IPS-18c (cell line): ENCODE measurements at regions not wholly inside any gene's neighbourhood (a gene's known extent, or its start where the extent isn't known, plus 50 kb on each side); places are given as distances from the start of the nearest gene placed in this dataset.

Experiments
- H3K4me3 ChIP-seq: 2 replicates; pipeline ENCODE4 v1.7.0; 2013; ENCODE audit warnings: low read depth, mild to moderate bottlenecking, low read length, moderate library complexity; ENCODE audit not compliant: insufficient read depth
- H3K9me3 ChIP-seq: one replicate; pipeline ENCODE4 v1.6.1; 2013; ENCODE audit warnings: mild to moderate bottlenecking, low read length, moderate library complexity; ENCODE audit not compliant: control insufficient read depth, insufficient read depth

DNA sequence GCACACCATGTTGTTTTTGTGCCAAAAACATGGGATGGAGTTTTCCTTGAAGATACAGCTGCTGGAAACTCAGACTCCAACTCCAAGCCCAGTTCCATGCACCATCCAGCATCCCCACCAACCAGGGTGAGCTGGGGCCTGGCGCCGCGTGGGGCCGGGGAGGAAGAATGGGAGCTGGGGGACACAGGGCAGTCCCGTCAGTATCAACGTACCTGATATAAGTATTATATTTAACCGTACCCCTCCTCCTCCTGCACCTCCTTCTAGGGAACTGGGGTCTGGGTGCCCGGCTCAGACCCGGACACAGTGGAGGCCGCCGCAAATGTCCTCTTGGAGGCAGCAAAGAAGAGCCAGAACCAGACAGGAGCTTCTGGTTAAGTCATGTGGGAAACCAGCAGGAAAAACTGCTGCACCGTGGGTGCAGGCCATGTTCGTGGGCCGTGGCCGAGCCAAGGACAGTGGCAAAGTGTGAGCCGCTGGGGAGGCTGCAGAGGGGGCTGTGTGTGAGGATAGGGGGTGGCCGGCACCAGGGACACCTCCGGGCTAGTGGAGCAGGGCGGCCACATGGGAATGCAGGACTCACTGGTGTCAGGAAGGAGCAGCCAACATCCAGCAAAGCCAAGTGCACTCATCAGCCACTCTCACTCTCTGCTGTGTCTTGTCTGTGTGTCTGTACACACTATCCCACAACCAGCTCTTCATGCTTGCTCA, 112.6 kb downstream of the TMEM18 start:
- Histone ChIP-seq H3K4me3 (no peak overlapping the region), H3K9me3 (peaks cover 3% of the 10 kb centered on the region)

DNA sequence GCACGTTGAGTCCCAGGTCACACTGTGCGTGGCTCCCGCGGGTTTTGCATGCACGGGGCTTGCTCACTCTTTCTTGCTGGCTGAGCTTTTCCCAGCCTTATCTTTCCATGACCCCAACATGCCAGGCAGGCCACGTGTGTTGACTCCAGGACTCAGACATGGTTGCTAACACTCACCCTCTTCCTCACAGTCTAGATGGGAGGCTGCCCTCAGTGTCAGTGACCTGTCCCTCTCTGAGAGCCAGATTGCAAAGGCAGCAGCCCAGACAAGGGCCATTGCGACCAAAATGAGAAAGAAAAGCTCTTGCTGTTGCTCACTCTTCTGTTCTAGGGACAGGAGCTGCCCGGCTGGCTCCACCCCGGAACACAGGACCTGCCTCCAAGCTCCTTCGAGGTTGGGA, 113.7 kb downstream of the TMEM18 start:
- Histone ChIP-seq H3K4me3 (no peak overlapping the region), H3K9me3 (peaks cover 3% of the 10 kb centered on the region)

DNA sequence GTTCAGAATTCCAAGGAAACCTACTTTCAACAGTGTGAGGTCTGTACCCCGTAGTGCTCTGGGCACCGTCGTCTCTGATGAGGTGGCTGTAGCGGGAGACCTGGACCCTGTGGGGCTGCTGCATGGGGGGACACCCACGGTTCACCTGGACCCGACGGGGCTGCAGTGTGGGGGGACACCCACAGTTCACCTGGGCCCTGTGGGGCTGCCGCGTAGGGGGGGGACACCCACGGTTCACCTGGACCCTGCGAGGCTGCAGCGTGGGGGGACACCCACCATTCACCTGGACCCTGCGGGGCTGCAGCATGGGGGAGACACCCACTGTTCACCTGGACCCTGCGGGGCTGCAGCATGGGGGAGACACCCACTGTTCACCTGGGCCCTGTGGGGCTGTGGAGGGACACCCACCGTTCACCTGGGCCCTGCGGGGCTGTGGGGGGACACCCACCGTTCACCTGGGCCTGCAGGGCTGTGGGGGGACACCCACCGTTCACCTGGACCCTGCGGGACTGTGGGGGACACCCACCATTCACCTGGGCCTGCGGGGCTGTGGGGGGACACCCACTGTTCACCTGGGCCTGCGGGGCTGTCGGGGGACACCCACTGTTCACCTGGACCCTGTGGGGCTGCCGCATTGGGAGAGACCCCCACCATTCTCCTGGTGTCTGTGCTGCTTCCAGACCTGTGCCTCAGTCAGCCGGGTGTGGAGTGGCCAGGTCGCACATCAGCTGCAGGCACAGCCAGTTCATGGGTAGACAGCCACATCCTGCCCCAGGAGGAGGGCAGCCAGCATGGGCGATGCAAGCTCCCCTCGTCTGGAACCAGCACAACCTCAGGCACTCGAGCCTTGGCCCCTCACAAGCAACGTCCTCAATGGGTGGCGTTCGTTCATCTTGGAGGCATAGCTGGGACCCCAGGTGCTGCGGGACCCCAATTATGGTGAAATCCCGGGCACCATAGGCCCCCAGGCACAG, 114.5 kb downstream of the TMEM18 start:
- Histone ChIP-seq H3K4me3 (no peak overlapping the region), H3K9me3 (peaks cover 3% of the 10 kb centered on the region)

DNA sequence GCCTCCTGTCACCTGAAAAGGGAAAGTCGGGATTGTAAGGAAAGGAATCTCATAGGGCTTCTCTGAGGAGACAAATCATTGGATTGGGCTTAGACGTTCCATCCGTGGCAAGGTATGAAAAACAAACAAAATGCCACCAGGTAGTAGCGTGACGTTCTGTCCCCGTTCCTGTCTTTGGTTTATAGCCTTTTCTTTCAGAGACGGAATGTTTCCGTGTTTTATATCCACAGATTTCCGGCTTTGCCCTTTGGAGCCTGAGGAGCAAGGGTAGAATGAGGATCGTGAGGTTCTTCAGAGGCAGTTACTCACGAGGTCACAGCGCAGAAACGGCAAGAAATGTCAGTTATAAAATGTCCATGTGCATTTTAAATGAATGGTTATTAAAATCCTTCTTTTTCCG, 118.3 kb downstream of the TMEM18 start:
- H3K9me3 ChIP-seq, result peaks cover 3% of the 10 kb centered on the region

DNA sequence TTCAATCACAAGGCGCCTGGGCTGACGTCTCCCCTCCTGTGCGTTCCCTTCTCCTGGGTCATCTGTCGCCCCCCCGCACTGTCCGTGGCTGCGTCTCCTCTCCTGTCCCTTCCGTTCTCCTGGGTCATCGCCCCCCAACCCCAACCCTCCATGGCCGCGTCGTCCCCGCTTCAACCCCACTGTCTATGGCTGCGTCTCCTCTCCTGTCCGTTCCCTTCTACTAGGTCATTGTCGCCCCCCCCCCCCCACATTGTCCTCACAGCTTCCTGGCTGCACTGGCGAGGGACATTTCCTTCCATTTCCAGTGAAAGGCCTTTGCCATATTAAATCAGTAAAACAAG, 118.9 kb downstream of the TMEM18 start:
- H3K9me3 ChIP-seq, result peaks cover 3% of the 10 kb centered on the region

More for the DNA sequence above, 118.3 kb downstream of the TMEM18 start:
- H3K4me3 ChIP-seq, result no peak overlapping the region

DNA sequence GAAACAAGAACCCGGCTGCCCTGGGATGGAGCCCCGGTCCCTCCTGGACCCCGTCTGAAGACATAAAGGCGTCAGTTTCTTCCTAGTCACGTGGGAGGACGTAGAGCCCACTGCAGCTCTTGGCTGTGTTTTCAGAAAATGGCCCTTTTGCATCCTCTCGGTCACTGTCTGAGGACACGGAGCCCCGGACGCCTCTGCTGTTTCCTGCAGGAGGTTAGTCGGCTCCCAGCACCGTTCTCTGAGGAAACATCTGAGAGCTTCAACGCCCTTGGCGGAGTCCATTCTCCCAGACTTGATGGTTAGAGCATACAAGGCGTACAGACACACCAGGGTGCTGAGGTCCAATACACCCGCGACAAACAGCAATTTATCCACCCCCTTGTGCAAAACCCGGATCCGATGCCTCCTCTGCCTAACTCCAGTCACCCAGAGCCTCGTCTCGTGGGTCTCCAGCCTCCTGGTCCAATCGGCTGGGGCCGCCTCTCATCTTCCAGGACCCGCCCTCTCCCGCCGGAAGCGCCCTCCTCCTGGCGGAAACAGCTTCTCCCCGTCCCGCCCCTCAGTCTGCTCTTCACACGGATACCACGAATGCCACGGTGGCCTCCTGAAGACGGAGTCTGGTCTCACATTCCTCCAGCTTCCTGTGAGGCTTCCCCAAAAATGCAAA, 119.4 kb downstream of the TMEM18 start:
- Histone ChIP-seq H3K4me3 (no peak overlapping the region), H3K9me3 (no peaks in the 10 kb centered on the region)

More for the DNA sequence above, 118.9 kb downstream of the TMEM18 start:
- no peak overlapping the region for H3K4me3 ChIP-seq

DNA sequence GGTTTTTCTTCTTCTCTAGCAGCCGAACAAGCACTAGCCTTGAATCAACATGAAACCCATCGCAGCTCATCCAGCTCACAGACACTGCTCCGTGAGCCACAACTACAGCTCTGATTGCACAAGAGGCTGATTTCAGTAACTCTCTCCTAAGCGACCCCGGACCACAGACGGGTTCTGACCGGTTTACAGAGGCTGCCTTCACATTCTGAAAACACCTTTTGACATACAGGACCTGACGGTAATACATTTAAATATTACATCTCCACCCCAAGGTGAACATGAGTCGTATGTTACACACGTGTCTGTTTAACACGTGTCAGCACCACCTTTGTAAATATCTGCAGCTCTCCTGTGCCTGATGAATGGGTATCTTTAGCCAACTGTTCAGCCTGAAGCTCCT, 120.7 kb downstream of the TMEM18 start:
- H3K9me3 ChIP-seq, result no peaks in the 10 kb centered on the region
- no peak overlapping the region for H3K4me3 ChIP-seq

DNA sequence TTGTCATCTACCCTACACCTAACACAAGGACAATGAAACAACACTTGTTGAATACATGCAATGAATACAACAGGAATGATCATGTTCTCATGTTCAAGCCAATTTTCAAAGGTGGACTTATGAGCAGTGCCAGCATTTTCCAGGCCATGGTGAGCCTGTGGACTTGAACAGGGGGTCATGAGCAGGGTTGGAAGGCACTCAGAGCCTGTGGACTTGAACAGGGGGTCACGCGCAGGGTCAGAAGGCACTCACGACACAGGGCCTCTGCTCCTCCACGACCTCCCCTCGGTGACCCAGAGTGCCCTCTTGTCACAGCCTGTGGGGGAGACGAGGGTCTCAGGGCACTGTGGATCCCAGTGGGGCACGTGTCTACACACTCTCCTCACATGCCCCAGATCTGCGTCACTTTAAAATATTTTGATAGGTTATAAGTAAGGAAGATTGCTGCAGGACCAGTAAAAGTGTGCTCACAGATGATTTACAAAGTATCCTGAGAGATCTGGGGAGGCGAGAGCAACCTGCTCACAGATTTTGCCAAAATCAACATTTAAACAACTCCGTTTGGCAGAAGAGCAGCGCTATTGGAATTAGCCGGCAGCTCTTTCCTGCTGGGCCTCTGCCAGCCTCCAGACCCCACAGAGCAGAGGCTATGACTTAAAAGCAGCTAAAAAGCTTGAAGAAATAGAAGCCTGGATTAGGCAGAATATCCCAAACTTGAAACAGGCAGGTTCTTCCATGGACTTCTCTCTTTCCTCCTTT, 121.9 kb downstream of the TMEM18 start:
- Histone ChIP-seq H3K9me3 (no peaks in the 10 kb centered on the region), H3K4me3 (no peak overlapping the region)

DNA sequence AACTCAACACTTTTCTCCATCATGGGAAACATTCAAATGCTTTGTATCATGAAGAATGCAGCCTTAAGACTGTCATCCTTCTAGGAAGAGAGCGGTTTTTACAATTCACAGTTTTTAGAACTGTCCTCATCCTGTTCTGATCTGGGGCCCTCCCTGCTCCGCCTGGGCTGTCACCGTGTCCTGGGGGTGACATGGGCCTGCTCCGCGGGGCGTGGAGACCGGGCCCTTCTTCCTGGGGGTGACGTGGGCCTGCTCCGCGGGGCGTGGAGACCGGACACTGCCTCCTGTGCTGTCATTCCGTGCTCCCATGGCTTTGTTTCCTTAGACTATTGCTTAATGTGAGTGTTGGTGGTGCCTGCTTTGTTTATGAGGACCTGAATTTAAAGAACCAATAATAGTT, 122.8 kb downstream of the TMEM18 start:
- Histone ChIP-seq H3K4me3 (no peak overlapping the region), H3K9me3 (no peaks in the 10 kb centered on the region)

DNA sequence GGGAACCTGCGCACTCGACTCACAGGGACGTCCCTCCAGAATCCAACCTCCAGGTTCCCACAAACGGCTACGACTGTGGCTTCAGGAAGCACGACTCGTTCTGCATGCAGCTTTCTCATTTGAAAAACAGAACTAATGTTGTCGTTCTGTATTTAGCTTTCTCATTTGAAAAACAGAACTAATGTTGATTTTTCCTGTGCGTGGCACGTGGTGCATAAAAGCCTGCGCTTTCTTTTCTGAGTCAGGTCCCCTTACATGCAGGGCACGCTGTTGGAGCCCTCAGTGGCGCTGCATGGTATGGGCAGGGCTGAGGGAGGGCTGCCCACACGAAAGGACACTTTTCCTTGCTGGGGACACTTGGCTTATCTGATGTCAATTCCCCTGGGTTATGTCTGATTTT, 124.3 kb downstream of the TMEM18 start:
- H3K9me3 ChIP-seq, result no peaks in the 10 kb centered on the region
- H3K4me3 ChIP-seq, result no peak overlapping the region

DNA sequence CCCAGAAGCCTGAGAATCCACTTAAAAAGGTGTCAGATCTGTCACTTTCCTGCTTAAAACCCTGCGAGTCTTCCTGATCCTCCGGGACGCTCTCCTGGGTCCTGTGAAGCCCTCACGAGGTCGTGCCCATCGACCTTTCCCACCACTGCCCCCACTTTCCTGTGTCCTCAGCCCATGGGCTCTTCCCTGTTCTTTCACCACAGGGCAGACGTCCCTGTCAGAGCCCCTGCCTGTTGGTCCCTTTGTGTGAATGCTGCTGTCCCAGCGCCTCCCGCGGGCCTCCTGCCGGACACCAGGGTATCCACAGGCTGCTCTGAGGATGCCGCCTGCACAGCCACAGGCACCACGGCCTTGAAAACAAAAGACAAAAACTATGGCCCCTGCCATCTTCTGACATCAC, 125.6 kb downstream of the TMEM18 start:
- no peak overlapping the region for H3K4me3 ChIP-seq
- H3K9me3 ChIP-seq, result no peaks in the 10 kb centered on the region

DNA sequence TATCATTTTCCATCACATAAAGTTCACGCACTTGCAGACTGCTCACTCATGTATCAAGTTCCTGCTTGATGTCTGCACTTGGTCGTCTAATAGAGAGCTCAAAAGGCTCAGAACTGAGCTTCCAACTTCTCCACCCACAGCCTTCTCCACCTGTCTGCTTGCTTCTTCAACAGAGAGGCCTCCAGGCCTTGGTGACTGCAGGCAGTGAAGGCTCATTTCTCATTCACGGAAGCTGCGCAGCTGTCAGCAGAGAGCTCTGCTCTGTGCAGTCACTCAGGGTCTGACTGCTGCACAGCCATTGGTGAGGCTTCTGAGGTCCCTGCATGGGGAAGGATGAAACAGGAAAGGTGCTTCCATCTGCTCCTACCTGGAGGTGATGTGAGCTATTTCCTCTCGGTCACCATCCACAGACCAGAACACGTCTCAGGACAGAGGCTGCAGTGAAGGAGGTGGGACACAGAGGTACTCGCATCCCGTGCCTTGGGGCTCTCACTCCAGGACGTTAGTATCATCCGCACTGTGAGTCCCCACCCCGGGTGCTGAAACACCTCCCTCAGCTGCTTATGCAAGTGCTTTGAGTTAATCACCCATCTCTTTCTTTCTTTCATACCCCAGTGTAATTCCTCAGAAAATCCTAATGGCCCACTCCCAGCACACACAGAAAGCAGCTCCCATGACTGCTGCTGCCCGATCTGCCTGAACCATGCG, 126.2 kb downstream of the TMEM18 start:
- no peak overlapping the region for H3K4me3 ChIP-seq
- H3K9me3 ChIP-seq, result no peaks in the 10 kb centered on the region

DNA sequence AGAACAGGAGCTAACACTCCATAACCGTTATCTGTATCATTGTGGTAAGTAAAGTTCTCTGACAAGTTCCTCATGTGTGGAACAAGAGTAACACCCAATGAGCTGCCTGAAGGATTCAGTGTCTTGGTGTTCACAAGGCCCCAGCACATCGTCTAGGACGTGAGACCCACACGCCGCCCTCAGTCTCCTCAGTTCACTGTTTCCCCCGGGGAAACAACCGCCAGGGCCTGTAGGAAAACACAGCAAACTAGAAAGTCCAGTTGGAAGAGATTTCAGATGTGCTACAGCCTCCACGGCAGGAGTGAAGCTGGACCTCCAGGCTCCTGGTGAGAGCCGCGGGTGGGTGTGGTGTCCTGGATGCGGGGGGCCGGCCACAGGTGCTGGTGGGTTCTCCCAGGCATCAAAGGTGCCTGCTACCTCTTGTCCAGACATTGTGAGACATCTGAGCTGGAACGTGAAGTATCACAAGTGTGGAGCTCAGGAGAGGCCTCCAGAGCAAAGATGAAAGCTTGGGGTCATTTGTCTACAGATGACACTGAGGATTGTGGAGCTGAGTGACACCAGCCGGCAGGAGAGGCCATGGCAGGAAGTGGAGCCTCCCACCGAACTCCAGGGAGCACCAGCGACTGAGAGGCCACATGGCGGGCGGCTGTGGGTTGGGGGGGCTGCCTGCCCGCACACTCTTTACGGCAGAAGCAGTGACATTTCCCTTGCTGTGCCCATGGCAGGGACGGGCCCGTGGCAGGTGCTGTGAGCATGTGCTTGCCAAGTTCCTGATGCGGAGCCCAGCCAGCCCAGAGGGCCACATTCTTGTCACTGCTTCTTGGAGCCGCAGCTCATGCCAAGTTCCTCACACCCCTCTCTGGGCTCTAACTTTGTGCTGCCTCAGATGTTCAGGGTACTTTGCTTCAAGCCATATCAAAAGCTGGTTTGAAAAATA, 131.2 kb downstream of the TMEM18 start:
- no peak overlapping the region for H3K4me3 ChIP-seq

DNA sequence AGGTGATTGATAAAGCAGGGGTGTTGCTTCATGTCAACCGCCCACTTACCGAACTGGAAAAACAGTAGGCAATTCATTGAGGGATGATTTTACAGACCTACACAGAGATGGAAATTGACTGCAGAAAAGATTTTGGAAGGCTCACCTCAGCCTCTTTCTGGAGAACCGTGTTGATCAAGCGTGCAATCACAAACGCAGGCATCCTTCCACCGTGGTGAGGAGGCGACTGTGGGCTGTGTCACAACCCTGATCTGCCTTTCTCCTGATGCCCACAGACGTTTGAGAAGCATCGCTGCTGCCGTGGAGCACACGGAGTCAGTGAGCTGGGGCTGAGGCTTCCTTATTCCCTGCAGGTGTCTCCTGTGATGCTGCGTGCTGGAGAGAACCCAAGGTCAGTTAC, 132.0 kb downstream of the TMEM18 start:
- Histone ChIP-seq H3K4me3 (no peak overlapping the region), H3K9me3 (no peaks in the 10 kb centered on the region)

More for the DNA sequence above, 131.2 kb downstream of the TMEM18 start:
- H3K9me3 ChIP-seq, result no peaks in the 10 kb centered on the region

DNA sequence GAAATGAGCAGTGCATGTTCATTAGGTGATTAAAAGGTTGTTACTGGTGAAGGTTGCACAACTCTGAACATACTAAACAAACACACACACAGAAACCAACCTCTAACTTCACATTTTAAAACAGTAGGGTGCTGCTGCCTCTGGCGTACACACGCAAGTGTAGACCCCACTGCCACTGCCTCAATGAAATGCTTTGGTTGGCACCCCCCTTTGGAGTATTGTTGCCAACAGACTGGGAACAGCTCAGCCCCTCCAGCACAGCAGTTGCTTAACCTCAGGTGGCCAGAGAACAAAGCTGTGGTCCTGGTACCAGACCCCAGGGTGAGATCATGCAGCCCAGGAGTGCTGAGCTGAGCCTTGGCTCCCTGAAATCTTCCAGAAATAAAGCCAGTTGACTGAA, 138.6 kb downstream of the TMEM18 start:
- Histone ChIP-seq H3K4me3 (no peak overlapping the region), H3K9me3 (no peaks in the 10 kb centered on the region)

DNA sequence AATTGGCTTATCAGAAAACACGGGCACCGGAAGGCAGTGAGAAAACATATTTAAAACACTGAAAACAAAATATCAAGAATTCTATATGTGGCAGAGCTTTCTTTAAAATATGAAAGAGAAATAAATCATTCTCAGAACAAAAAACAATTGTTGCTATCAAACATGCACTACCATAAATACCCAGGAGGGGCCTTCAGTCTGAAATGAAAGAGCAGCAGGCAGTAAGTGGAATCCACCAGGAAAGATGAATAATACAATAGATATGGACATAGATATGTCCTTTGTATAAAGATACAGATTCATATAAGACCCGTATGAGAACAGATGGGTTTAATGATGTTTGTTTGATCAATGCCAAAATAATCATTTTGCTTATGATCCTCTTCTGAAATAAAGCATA, 142.0 kb downstream of the TMEM18 start:
- no peak overlapping the region for H3K4me3 ChIP-seq
- H3K9me3 ChIP-seq, result no peaks in the 10 kb centered on the region
